ENCODE measurements at regions not wholly inside any gene's neighbourhood (a gene's known extent, or its start where the extent isn't known, plus 50 kb on each side); places are given as distances from the start of the nearest gene placed in this dataset.

DNA sequence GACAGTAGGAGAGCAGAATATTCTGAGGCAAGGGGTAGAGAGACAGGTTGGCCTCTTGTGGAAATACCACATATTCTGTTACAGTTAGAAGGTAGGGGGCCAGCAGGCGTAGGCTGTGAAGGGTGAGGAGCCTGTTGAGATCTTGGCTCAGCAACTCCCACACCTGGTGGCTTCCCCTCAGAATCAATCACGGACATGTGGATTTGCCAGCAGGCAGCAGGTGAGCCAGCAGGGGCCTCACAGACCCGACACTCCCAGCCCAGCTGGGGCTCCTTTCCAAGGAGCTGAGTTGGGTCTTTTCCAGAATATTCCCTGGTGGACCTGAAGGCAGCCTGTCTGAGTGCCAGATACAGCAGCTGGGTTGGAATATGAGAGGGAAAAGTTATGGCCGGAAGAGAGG, 150.0 kb upstream of the CRY1 start:
- no peak for TF ChIP-seq CTCF (IDR thresholded peaks at IDR 0.05; ENCODE audit: control insufficient read depth, insufficient read depth, low read depth, low read length, missing control alignments)
- no peak for DNase-seq (ENCODE audit: low read depth)
- H3K4me3 ChIP-seq (ENCODE audit: control insufficient read depth, low read depth, low read length): no peak overlapping the region

GRCh38 chr12:107244584-107244983, 151.2 kb upstream of the CRY1 start:
- no peak for TF ChIP-seq CTCF (IDR thresholded peaks at IDR 0.05; ENCODE audit: control insufficient read depth, insufficient read depth, low read depth, low read length, missing control alignments)
- no peak overlapping the region for H3K4me3 ChIP-seq (ENCODE audit: control insufficient read depth, low read depth, low read length)
- DNase-seq (ENCODE audit: low read depth): no peak

GRCh38 chr12:107247650-107248049, 154.3 kb upstream of the CRY1 start:
- no peak for TF ChIP-seq CTCF (IDR thresholded peaks at IDR 0.05; ENCODE audit: control insufficient read depth, insufficient read depth, low read depth, low read length, missing control alignments)
- H3K4me3 ChIP-seq (ENCODE audit: control insufficient read depth, low read depth, low read length): no peak overlapping the region
- DNase-seq (ENCODE audit: low read depth): no peak

- no peak for TF ChIP-seq CTCF (IDR thresholded peaks at IDR 0.05; ENCODE audit: control insufficient read depth, insufficient read depth, low read depth, low read length, missing control alignments)
- no peak overlapping the region for H3K4me3 ChIP-seq (ENCODE audit: control insufficient read depth, low read depth, low read length)
- no peak for DNase-seq (ENCODE audit: low read depth)
Measured at GRCh38 chr12:107248187-107248586, 154.8 kb upstream of the CRY1 start.

DNA sequence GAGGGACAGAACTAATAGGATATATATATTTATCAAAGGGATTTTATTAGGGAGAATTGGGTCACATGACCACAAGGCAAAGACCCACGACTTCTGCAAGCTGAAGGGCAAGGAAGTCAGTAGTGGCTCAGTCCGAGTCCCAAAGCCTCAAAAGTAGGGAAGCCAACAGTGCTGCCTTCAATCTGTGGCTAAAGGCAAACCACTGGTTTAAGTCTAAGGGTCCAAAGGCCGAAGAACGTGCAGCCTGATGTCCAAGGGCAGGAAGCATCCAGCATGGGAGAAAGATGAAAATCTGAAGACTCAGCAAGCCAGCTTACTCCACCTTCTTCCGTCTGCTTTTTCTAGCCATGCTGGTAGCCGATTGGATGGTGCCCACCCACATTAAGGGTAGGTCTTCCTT, 157.9 kb upstream of the CRY1 start:
- no peak overlapping the region for H3K4me3 ChIP-seq (ENCODE audit: control insufficient read depth, low read depth, low read length)
- DNase-seq (ENCODE audit: low read depth): no peak
- no peak for TF ChIP-seq CTCF (IDR thresholded peaks at IDR 0.05; ENCODE audit: control insufficient read depth, insufficient read depth, low read depth, low read length, missing control alignments)

DNA sequence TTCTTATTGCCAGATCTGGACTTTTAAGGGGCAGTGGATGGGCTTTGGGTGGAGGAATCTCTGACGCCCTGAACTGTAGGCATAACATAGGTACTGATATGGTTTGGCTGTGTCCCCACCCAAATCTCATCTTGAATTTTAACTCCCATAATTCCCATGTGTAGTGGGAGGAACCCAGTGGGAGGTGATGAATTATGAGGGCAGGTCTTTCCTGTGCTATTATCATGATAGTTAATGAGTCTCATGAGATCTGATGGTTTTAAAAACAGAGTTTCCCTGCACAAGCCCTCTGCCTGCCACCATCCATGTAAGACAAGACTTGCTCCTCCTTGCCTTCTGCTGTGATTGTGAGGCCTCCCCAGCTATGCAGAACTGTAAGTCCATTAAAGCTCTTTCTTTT, 160.0 kb upstream of the CRY1 start:
- H3K4me3 ChIP-seq (ENCODE audit: control insufficient read depth, low read depth, low read length): no peak overlapping the region
- DNase-seq (ENCODE audit: low read depth): no peak
- no peak for TF ChIP-seq CTCF (IDR thresholded peaks at IDR 0.05; ENCODE audit: control insufficient read depth, insufficient read depth, low read depth, low read length, missing control alignments)

DNA sequence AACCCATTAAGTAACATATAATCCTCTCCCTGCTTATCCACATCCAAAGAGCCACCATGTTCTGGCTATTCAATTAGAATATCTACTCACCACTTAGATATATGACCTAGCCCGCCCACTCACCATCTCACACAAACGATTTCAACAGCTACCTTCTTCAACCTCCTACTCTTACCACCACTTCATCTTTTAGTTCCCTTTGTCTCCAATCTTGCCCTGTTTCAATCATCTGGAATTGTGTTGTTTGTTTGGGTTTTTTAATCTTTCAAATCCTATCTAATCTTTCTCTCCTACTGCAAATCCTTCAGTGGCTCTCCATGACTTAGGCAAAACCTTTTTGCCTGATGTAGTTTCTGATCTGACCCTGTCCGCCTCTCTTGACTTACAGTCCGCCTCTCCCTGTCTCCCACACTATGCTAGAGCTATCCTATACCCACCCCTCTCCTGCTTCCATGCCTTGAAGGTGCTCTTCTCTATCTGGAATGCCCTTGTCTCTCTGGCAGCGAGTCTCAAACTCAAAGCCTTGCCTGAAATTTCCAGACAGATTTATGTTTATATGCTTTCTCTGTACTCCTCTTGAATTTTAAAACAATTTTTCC, 161.0 kb upstream of the CRY1 start:
- H3K4me3 ChIP-seq (ENCODE audit: control insufficient read depth, low read depth, low read length): no peak overlapping the region
- TF ChIP-seq CTCF (IDR thresholded peaks at IDR 0.05; ENCODE audit: control insufficient read depth, insufficient read depth, low read depth, low read length, missing control alignments): no peak
- DNase-seq (ENCODE audit: low read depth): no peak

All from AG09309 (cell line).